ENCODE measurements at regions not wholly inside any gene's neighbourhood (a gene's known extent, or its start where the extent isn't known, plus 50 kb on each side); places are given as distances from the start of the nearest gene placed in this dataset.

GRCh38 chr13:106683918-106684317 is 116.0 kb upstream of the ARGLU1 start:
- Histone ChIP-seq H3K9me3 (ENCODE audit: insufficient read depth, low read depth, low read length) (no peaks in the 10 kb centered on the region), H4K20me1 (ENCODE audit: insufficient read depth, low read length, poor library complexity, severe bottlenecking) (no peaks in the 10 kb centered on the region), H3K4me3 (ENCODE audit: low read length, poor library complexity, severe bottlenecking) (no peak overlapping the region), H3K79me2 (ENCODE audit: insufficient read depth, low read length) (no peaks in the 10 kb centered on the region), H3K4me2 (ENCODE audit: low read depth, low read length, poor library complexity, severe bottlenecking) (no peak overlapping the region), H3K9ac (ENCODE audit: low read depth, low read length, poor library complexity, severe bottlenecking) (no peak overlapping the region), H3K9me2 (replicated peaks; ENCODE audit: low read depth, low read length) (no peaks in the 10 kb centered on the region), H3F3A (ENCODE audit: low read depth) (no peaks in the 10 kb centered on the region), H3K36me3 (ENCODE audit: insufficient read depth, low read length) (no peaks in the 10 kb centered on the region), H3K4me1 (ENCODE audit: insufficient read depth, low read length, poor library complexity, severe bottlenecking) (no peaks in the 10 kb centered on the region), H2AFZ (ENCODE audit: low read length) (no peak overlapping the region), H3K27me3 (ENCODE audit: insufficient read depth, low read length, poor library complexity, severe bottlenecking) (no peaks in the 10 kb centered on the region)
- TF ChIP-seq EZH2phosphoT487 (IDR thresholded peaks at IDR 0.05; ENCODE audit: borderline replicate concordance): no peak
- no peak for TF ChIP-seq CTCF (conservative IDR thresholded peaks at IDR 0.05; ENCODE audit: low read length)

GRCh38 chr13:106683179-106683578 is 115.2 kb upstream of the ARGLU1 start:
- Histone ChIP-seq H3K9ac (ENCODE audit: low read depth, low read length, poor library complexity, severe bottlenecking) (no peak overlapping the region), H3K27me3 (ENCODE audit: insufficient read depth, low read length, poor library complexity, severe bottlenecking) (no peaks in the 10 kb centered on the region), H3K36me3 (ENCODE audit: insufficient read depth, low read length) (no peaks in the 10 kb centered on the region), H3F3A (ENCODE audit: low read depth) (no peaks in the 10 kb centered on the region), H3K79me2 (ENCODE audit: insufficient read depth, low read length) (no peaks in the 10 kb centered on the region), H3K9me3 (ENCODE audit: insufficient read depth, low read depth, low read length) (no peaks in the 10 kb centered on the region), H3K4me2 (ENCODE audit: low read depth, low read length, poor library complexity, severe bottlenecking) (peak overlapping the region; percentile 42), H3K4me3 (ENCODE audit: low read length, poor library complexity, severe bottlenecking) (no peak overlapping the region), H3K9me2 (replicated peaks; ENCODE audit: low read depth, low read length) (no peaks in the 10 kb centered on the region), H3K4me1 (ENCODE audit: insufficient read depth, low read length, poor library complexity, severe bottlenecking) (no peaks in the 10 kb centered on the region), H2AFZ (ENCODE audit: low read length) (no peak overlapping the region), H4K20me1 (ENCODE audit: insufficient read depth, low read length, poor library complexity, severe bottlenecking) (no peaks in the 10 kb centered on the region)
- TF ChIP-seq CTCF (conservative IDR thresholded peaks at IDR 0.05; ENCODE audit: low read length) (no peak), EZH2phosphoT487 (IDR thresholded peaks at IDR 0.05; ENCODE audit: borderline replicate concordance) (no peak)

DNA sequence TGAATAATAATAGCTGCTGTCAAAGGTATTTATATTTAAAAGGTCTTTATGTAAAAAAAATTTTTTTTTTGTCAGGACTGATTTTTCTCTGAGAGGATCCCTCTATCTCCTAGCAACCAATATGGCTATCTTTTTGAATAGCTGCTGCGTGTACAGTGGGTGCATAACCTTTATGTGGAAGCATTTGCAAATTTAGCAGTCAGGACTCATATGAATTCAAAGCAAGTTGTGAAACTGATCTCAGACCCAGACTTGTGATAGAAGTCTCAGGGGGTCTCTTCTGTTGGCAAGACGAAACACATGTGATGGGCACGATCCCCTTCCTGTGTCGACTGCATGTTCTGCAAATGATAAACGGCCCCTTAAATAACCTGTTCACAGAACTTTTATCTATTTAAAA is 114.1 kb upstream of the ARGLU1 start:
- Histone ChIP-seq H4K20me1 (ENCODE audit: insufficient read depth, low read length, poor library complexity, severe bottlenecking) (no peaks in the 10 kb centered on the region), H3K36me3 (ENCODE audit: insufficient read depth, low read length) (no peaks in the 10 kb centered on the region), H3F3A (ENCODE audit: low read depth) (no peaks in the 10 kb centered on the region), H3K79me2 (ENCODE audit: insufficient read depth, low read length) (no peaks in the 10 kb centered on the region), H3K9me2 (replicated peaks; ENCODE audit: low read depth, low read length) (no peaks in the 10 kb centered on the region), H3K9ac (ENCODE audit: low read depth, low read length, poor library complexity, severe bottlenecking) (no peak overlapping the region), H3K4me2 (ENCODE audit: low read depth, low read length, poor library complexity, severe bottlenecking) (no peak overlapping the region), H2AFZ (ENCODE audit: low read length) (no peak overlapping the region), H3K9me3 (ENCODE audit: insufficient read depth, low read depth, low read length) (no peaks in the 10 kb centered on the region), H3K27me3 (ENCODE audit: insufficient read depth, low read length, poor library complexity, severe bottlenecking) (no peaks in the 10 kb centered on the region), H3K4me1 (ENCODE audit: insufficient read depth, low read length, poor library complexity, severe bottlenecking) (no peaks in the 10 kb centered on the region), H3K4me3 (ENCODE audit: low read length, poor library complexity, severe bottlenecking) (no peak overlapping the region)
- TF ChIP-seq CTCF (conservative IDR thresholded peaks at IDR 0.05; ENCODE audit: low read length) (no peak), EZH2phosphoT487 (IDR thresholded peaks at IDR 0.05; ENCODE audit: borderline replicate concordance) (no peak)
